AML-193 (cell line): ENCODE measurements at regions not wholly inside any gene's neighbourhood (a gene's known extent, or its start where the extent isn't known, plus 50 kb on each side); places are given as distances from the start of the nearest gene placed in this dataset.
"Not testable (repeated sequence)": the region's sequence is repeated elsewhere in the genome, so short reads cannot be mapped to it uniquely, and the experiment has no call there.

Experiments used
- DNase-seq, 2 experiments: peaks; one replicate each; lab custom pipeline; 2025; lab: John Stamatoyannopoulos, UW

GRCh38 chr5:52015760-52016159 is 632.5 kb downstream of the ISL1 start:
- no peak for DNase-seq

GRCh38 chr5:52017567-52017966 is 634.3 kb downstream of the ISL1 start:
- DNase-seq = no peak

GRCh38 chr5:52024359-52024758 is 641.1 kb downstream of the ISL1 start:
- no peak for DNase-seq

GRCh38 chr5:52029836-52030235 is 646.6 kb downstream of the ISL1 start:
- not testable (repeated sequence) for DNase-seq

- DNase-seq = no peak
Observed at GRCh38 chr5:52041842-52042241, 658.6 kb downstream of the ISL1 start.

- no peak for DNase-seq
Observed at GRCh38 chr5:52043137-52043536, 659.9 kb downstream of the ISL1 start.

GRCh38 chr5:52043543-52043942 is 660.3 kb downstream of the ISL1 start:
- DNase-seq = no peak

- DNase-seq = no peak
Observed at GRCh38 chr5:52051759-52052158, 668.5 kb downstream of the ISL1 start.

GRCh38 chr5:52063186-52063585 is 679.9 kb downstream of the ISL1 start:
- no peak for DNase-seq

- no peak for DNase-seq
Observed at GRCh38 chr5:52065182-52065581, 681.9 kb downstream of the ISL1 start.

GRCh38 chr5:52069997-52070396 is 686.7 kb downstream of the ISL1 start:
- DNase-seq = no peak

GRCh38 chr5:52073993-52074689 is 690.9 kb downstream of the ISL1 start:
- no peak for DNase-seq

- DNase-seq = no peak
Observed at GRCh38 chr5:52077941-52078815, 694.9 kb downstream of the ISL1 start.

- not testable (repeated sequence) for DNase-seq
Observed at GRCh38 chr5:52102311-52102710, 685.4 kb upstream of the ITGA1 start.

- DNase-seq = no peak
Observed at GRCh38 chr5:52107210-52107905, 680.4 kb upstream of the ITGA1 start.

GRCh38 chr5:52119768-52120167 is 667.9 kb upstream of the ITGA1 start:
- DNase-seq = no peak

GRCh38 chr5:52132053-52132452 is 655.7 kb upstream of the ITGA1 start:
- DNase-seq = no peak

- DNase-seq = no peak
Observed at GRCh38 chr5:52134013-52134650, 653.6 kb upstream of the ITGA1 start.

- DNase-seq = no peak
Observed at GRCh38 chr5:52139888-52140615, 647.7 kb upstream of the ITGA1 start.

GRCh38 chr5:52148679-52149078 is 639.0 kb upstream of the ITGA1 start:
- no peak for DNase-seq

GRCh38 chr5:52150501-52150900 is 637.2 kb upstream of the ITGA1 start:
- DNase-seq = no peak

GRCh38 chr5:52156809-52157208 is 630.9 kb upstream of the ITGA1 start:
- DNase-seq = not testable (repeated sequence)
